ENCODE measurements at regions not wholly inside any gene's neighbourhood (a gene's known extent, or its start where the extent isn't known, plus 50 kb on each side); places are given as distances from the start of the nearest gene placed in this dataset.

GRCh38 chrX:130516123-130516522, 114.3 kb downstream of the RBMX2 start:
- H3K4me1 ChIP-seq (ENCODE audit: insufficient read depth, low read length, poor library complexity, severe bottlenecking), result no peaks in the 10 kb centered on the region
- CTCF ChIA-PET, result no interaction called here

GRCh38 chrX:130523460-130524394, 121.9 kb downstream of the RBMX2 start:
- ChIA-PET CTCF (no interaction called here), POLR2A (ENCODE audit: low non-redundant PET) (no interaction called here)
- H3K27me3 ChIP-seq (replicated peaks; ENCODE audit: insufficient read depth, low read depth, low read length, poor library complexity), result no peaks in the 10 kb centered on the region
- peak overlapping the region; percentile 29 for H3K4me3 ChIP-seq (ENCODE audit: low read depth, low read length, poor library complexity, severe bottlenecking)
- BruUV-seq (replicated peaks), result no TSS peak
- H3K36me3 ChIP-seq (ENCODE audit: insufficient read depth, low read length, poor library complexity, severe bottlenecking), result no peaks in the 10 kb centered on the region
- DNase-seq (ENCODE audit: low spot score), result peak; percentile 3
- no peak overlapping the region for H3K27ac ChIP-seq (ENCODE audit: low read depth, low read length, poor library complexity, severe bottlenecking)
- intact Hi-C loops (cut with micrococcal nuclease; ENCODE audit: unreplicated experiment), result no loop called here
- H3K4me1 ChIP-seq (ENCODE audit: insufficient read depth, low read length, poor library complexity, severe bottlenecking), result no peaks in the 10 kb centered on the region
- no peak for TF ChIP-seq CTCF (conservative IDR thresholded peaks at IDR 0.05; ENCODE audit: low read depth, low read length)
- no peak for TF ChIP-seq EZH2 (IDR thresholded peaks at IDR 0.05; ENCODE audit: borderline replicate concordance, low read depth, low read length, poor library complexity, severe bottlenecking)
- H3K9me3 ChIP-seq (ENCODE audit: low read depth, low read length, poor library complexity, severe bottlenecking), result no peaks in the 10 kb centered on the region

More at GRCh38 chrX:130516123-130516522, 114.3 kb downstream of the RBMX2 start:
- TF ChIP-seq CTCF (conservative IDR thresholded peaks at IDR 0.05; ENCODE audit: low read depth, low read length), result no peak
- no peak for TF ChIP-seq EZH2 (IDR thresholded peaks at IDR 0.05; ENCODE audit: borderline replicate concordance, low read depth, low read length, poor library complexity, severe bottlenecking)
- no peaks in the 10 kb centered on the region for H3K36me3 ChIP-seq (ENCODE audit: insufficient read depth, low read length, poor library complexity, severe bottlenecking)
- H3K27me3 ChIP-seq (replicated peaks; ENCODE audit: insufficient read depth, low read depth, low read length, poor library complexity), result no peaks in the 10 kb centered on the region
- no peaks in the 10 kb centered on the region for H3K9me3 ChIP-seq (ENCODE audit: low read depth, low read length, poor library complexity, severe bottlenecking)
- H3K27ac ChIP-seq (ENCODE audit: low read depth, low read length, poor library complexity, severe bottlenecking), result no peak overlapping the region
- H3K4me3 ChIP-seq (ENCODE audit: low read depth, low read length, poor library complexity, severe bottlenecking), result no peak overlapping the region
- no peak for DNase-seq (ENCODE audit: low spot score)
- intact Hi-C loops (cut with micrococcal nuclease; ENCODE audit: unreplicated experiment), result no loop called here
- BruUV-seq (replicated peaks), result no TSS peak
- POLR2A ChIA-PET (ENCODE audit: low non-redundant PET), result no interaction called here

GRCh38 chrX:130524476-130525194, 122.8 kb downstream of the RBMX2 start:
- no peaks in the 10 kb centered on the region for H3K27me3 ChIP-seq (replicated peaks; ENCODE audit: insufficient read depth, low read depth, low read length, poor library complexity)
- no peak for DNase-seq (ENCODE audit: low spot score)
- POLR2A ChIA-PET (ENCODE audit: low non-redundant PET), result no interaction called here
- no peaks in the 10 kb centered on the region for H3K36me3 ChIP-seq (ENCODE audit: insufficient read depth, low read length, poor library complexity, severe bottlenecking)
- no TSS peak for BruUV-seq (replicated peaks)
- peak overlapping the region; percentile 29 for H3K4me3 ChIP-seq (ENCODE audit: low read depth, low read length, poor library complexity, severe bottlenecking)
- no peak for TF ChIP-seq EZH2 (IDR thresholded peaks at IDR 0.05; ENCODE audit: borderline replicate concordance, low read depth, low read length, poor library complexity, severe bottlenecking)
- TF ChIP-seq CTCF (conservative IDR thresholded peaks at IDR 0.05; ENCODE audit: low read depth, low read length), result no peak
- intact Hi-C loops (cut with micrococcal nuclease; ENCODE audit: unreplicated experiment), result no loop called here
- no peaks in the 10 kb centered on the region for H3K4me1 ChIP-seq (ENCODE audit: insufficient read depth, low read length, poor library complexity, severe bottlenecking)
- H3K9me3 ChIP-seq (ENCODE audit: low read depth, low read length, poor library complexity, severe bottlenecking), result no peaks in the 10 kb centered on the region
- CTCF ChIA-PET, result no interaction called here
- H3K27ac ChIP-seq (ENCODE audit: low read depth, low read length, poor library complexity, severe bottlenecking), result no peak overlapping the region
